HG03432 (cell line): ENCODE measurements at regions not wholly inside any gene's neighbourhood (a gene's known extent, or its start where the extent isn't known, plus 50 kb on each side); places are given as distances from the start of the nearest gene placed in this dataset.

Experiments
- ATAC-seq: cut with Tn5 transposase; IDR thresholded peaks from one replicate; pipeline ENCODE4 v1.9.1; 2021; ENCODE audit warnings: mild to moderate bottlenecking, moderate library complexity; ENCODE audit not compliant: unreplicated experiment

GRCh38 chr5:98104454-98105188 is 668.8 kb upstream of the RGMB start:
- no peak for ATAC-seq

DNA sequence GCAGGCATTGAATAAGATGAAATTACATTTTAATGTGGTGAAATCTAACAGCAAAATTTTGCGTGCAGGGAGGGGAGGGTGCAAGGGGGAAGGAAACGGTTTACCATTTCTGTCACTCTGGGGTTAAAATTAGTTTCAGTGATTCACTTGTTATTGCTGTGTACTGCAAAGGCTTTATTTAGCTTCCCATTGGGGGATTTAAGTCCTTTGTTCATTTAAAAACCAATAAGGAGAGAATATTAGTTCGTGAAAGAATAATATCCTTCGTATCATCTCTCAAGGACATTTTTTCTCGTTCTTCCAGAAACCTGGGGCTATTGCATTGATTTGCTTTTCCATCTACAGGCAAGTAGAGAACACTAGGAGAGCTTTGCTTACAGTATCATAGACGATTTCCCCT is 667.8 kb upstream of the RGMB start:
- ATAC-seq, result no peak

GRCh38 chr5:98106116-98107031 is 667.1 kb upstream of the RGMB start:
- no peak for ATAC-seq

- ATAC-seq, result no peak
Observed at GRCh38 chr5:98108497-98108896, 665.0 kb upstream of the RGMB start.

DNA sequence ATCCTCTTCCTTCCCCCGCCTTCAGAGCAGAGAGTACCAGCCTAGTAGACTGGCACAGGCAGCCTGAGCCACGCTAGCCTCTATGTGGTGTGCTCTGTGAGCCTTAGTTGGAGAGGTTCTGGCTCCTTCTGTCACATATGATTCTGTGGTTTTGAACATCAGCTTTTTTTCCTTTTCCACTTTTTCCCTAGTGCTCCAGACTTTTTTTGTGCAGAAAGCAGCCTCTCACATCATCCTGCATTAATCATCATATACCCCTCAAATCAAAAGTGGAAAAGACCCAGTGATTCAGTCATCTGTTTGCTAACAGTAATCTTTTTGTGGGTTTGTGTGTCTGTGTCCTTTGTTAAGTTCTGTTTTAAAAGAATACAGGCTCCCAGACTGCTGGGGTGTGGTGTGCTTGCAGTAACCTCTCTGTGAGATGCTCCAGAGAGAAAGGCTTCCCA is 663.9 kb upstream of the RGMB start:
- ATAC-seq, result no peak

DNA sequence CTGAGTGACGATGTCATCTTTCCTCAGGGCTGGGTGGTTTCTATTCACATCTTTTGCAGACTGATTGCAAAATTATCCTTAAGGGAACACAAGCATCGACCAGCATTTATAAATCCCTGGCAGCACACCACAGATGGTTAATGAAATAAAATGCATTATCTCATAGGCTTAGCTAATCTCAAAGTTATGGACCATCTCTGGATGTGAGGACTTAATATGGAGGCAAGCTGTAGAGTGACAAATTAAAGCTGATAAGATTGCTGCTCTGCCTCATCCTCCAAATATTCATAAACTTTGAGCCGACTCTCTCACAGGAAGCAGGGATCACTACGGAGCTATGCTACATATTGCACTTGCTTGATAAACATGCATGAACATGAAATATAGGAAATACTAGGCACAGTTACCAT is 663.2 kb upstream of the RGMB start:
- ATAC-seq, result no peak

GRCh38 chr5:98110791-98111190 is 662.7 kb upstream of the RGMB start:
- ATAC-seq, result no peak

- no peak for ATAC-seq
Observed at GRCh38 chr5:98111686-98112085, 661.8 kb upstream of the RGMB start.

DNA sequence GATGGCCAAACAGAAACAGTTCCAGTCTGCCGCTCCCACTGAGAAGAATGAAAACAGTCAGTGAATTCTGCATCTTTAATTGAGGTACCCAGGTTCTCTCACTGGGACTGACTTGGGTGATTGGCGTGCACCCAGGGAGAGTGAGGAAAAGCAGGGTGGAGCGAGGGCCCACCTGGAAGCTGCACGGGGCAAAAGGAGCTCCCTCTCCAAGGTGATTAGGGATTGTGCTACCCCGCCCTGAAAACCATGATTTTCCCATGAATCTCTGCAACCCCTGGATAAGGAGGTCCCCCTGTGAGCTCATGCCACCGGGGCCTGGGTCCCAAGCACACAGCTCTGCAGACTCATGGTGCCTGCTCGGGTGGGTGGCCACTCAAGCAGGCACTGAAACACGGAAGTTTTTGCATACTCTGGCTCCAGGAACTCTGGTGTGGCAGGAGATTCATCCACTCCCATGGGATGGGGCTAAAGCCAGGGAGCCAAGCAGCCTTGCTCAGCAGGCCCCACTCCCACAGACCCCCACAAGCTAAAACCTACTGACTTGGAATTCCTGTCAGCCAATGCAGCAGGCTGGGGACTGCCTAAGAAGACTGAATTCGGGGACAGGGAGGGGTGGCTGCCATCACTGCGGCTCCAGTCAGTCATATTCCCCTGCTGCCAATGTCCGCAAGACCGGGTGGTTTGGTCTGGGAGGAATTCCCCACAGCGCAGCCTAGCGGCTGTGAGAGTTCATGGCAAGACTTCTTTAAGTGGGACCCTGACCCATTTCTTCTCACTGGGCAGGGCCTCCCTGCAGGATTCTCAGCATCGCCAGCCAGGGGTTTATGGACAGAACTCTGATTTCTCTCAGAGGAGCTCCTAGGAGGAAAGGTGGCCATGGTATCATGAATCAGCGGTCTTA is 652.2 kb upstream of the RGMB start:
- no peak for ATAC-seq

GRCh38 chr5:98128271-98128670 is 645.2 kb upstream of the RGMB start:
- no peak for ATAC-seq

GRCh38 chr5:98128846-98129245 is 644.6 kb upstream of the RGMB start:
- ATAC-seq, result no peak

GRCh38 chr5:98130261-98131035 is 643.0 kb upstream of the RGMB start:
- no peak for ATAC-seq

DNA sequence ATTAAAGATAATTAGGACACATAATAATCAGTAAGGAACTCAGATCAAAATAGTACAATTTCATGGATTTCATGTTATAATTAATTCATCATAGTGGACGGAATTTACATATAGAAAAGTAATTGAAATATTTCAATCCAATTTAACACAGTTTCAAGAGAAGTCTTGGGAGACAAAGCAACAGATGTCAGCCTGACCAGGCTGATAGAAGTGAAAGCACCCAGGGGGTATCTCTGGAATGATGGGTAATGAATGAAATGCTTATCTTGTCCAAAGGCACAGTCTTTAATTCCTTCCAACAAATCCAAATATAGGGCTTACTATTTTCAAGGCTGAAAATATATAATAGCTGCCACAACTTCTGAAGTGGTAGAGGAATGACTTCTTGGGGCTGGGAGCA is 629.3 kb upstream of the RGMB start:
- no peak for ATAC-seq

DNA sequence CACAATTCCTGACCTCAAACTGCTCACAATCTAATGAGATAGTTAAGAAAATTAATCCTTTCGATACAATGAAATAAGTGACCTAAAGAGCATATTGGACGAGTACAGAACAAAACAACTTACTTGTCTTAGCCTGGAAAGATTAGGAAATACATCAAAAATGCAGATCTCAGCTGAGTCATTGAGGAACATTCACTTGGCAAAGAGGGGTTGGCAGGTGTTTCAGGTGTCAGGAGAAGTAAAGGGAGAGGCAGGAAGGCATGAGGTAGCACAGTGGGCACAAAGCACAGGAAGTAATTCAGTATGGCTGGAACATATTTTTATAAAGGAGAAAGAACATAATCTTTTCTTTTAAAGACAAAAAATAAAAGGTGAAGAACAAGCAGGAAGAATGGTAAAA is 628.8 kb upstream of the RGMB start:
- ATAC-seq, result no peak

GRCh38 chr5:98157368-98157767 is 616.1 kb upstream of the RGMB start:
- ATAC-seq, result no peak

GRCh38 chr5:98158440-98158839 is 615.0 kb upstream of the RGMB start:
- no peak for ATAC-seq

- ATAC-seq, result no peak
Observed at GRCh38 chr5:98163796-98164493, 609.5 kb upstream of the RGMB start.

GRCh38 chr5:98168871-98169270 is 604.6 kb upstream of the RGMB start:
- ATAC-seq, result no peak

GRCh38 chr5:98170994-98171393 is 602.5 kb upstream of the RGMB start:
- no peak for ATAC-seq

DNA sequence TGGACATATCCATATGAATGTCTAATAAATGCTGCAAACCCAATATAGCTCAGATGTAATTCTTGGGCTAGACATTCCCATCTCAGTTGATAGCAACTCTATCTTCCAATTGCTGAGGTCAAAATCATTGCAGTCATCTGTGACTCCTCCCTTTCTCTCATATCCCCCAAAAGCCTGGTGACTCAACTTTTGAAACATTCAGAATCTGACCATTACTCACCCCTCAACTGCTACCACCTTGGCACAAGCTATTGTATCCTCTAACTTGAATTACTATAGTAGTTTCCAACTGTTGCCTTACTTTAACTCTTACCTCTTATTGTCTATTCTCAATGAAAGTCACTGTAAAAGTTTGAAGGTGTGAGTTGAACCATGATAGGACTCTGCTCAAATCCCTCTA is 600.1 kb upstream of the RGMB start:
- no peak for ATAC-seq
